Fibroblast of the aortic adventitia (primary cell): ENCODE measurements at regions not wholly inside any gene's neighbourhood (a gene's known extent, or its start where the extent isn't known, plus 50 kb on each side); places are given as distances from the start of the nearest gene placed in this dataset.

Experiments used
- DNase-seq: peaks from one replicate; pipeline ENCODE4 v3.0.0-alpha.2; 2010; ENCODE audit warnings: low read depth
- H3K4me3 ChIP-seq: 2 replicates; pipeline ENCODE4 v1.5.1; 2011; ENCODE audit warnings: low read depth, mild to moderate bottlenecking, control low read depth, low read length, moderate library complexity
- CTCF ChIP-seq: IDR thresholded peaks from 2 replicates; pipeline ENCODE4 v1.5.1; 2011; ENCODE audit warnings: mild to moderate bottlenecking, low read length, control low read depth, inconsistent platforms; ENCODE audit not compliant: insufficient read depth

GRCh38 chr2:187995556-187995955 lies 296.1 kb upstream of the GULP1 start:
- TF ChIP-seq CTCF = no peak
- H3K4me3 ChIP-seq = no peak overlapping the region
- DNase-seq = no peak

DNA sequence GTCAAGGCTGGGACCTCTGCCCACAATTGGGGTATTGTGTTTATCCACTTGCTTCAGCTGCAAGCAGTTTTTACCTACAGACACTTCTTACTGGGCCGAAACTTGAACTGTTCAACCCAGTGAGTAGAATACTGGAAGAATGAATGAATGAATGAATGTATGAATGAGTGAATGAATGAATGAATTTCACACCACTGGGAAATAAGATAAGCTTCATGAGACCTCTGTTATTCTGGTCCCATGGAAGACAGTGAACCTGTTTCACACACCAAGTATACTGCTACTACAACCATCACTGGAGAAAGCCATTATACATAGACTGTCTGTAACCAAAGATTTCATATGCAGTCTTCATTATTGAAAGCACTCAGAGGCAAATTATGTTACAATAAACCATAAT lies 295.0 kb upstream of the GULP1 start:
- no peak for TF ChIP-seq CTCF
- no peak overlapping the region for H3K4me3 ChIP-seq
- no peak for DNase-seq

- DNase-seq = no peak
- no peak for TF ChIP-seq CTCF
These were observed 291.5 kb upstream of the GULP1 start for GRCh38 chr2:188000189-188000588.

DNA sequence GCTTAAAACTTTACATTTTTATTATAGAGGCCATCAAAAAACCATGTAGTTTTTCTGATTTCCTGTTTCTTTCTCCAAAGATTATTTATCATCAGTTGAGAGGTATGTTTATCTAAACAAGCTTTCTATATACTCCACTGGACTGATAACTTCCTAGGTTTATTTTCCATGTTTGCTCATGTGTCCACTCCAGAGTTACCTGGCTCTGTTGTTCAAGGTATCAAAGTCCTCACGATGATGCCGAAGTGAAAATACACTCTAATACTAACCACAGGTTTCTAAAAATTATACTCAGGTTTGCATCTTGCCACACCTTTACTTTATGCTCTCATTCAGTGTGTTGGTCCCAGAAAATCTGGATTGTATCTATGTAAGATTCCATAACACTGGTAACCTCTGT lies 287.9 kb upstream of the GULP1 start:
- TF ChIP-seq CTCF = no peak
- DNase-seq = no peak
- H3K4me3 ChIP-seq = no peak overlapping the region

More at GRCh38 chr2:188000189-188000588, 291.5 kb upstream of the GULP1 start:
- no peak overlapping the region for H3K4me3 ChIP-seq

GRCh38 chr2:188013767-188014166 lies 277.9 kb upstream of the GULP1 start:
- no peak for TF ChIP-seq CTCF
- H3K4me3 ChIP-seq = no peak overlapping the region
- DNase-seq = no peak

GRCh38 chr2:188016917-188017316 lies 274.8 kb upstream of the GULP1 start:
- no peak for DNase-seq
- no peak for TF ChIP-seq CTCF
- H3K4me3 ChIP-seq = no peak overlapping the region

DNA sequence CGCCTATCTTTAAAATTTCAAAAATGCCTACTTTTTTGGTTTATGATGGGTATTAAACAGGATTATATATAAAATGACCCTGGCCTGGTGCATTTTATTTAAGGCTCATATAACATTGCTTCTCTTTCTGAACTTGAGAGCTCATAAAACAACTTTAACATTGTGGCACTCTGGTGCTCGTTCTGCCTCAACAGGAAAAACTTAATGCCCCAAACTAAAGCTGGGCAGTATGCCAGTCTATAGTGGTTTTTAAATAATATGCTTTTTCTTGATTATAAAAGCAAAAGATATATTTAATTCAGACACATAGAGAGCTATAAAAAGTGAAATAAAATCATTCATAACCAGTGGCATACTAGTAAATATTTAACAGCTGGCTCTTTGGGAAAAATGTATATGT lies 269.3 kb upstream of the GULP1 start:
- no peak overlapping the region for H3K4me3 ChIP-seq
- no peak for TF ChIP-seq CTCF

More for the DNA sequence above, 269.3 kb upstream of the GULP1 start:
- DNase-seq = no peak
